ENCODE measurements at regions not wholly inside any gene's neighbourhood (a gene's known extent, or its start where the extent isn't known, plus 50 kb on each side); places are given as distances from the start of the nearest gene placed in this dataset.
"Not testable (repeated sequence)": the region's sequence is repeated elsewhere in the genome, so short reads cannot be mapped to it uniquely, and the experiment has no call there.

- DNase-seq (ENCODE audit: low read depth), result no peak
Measured at GRCh38 chr10:18735711-18736110, 76.5 kb downstream of the ARL5B start.

GRCh38 chr10:18737236-18737635 lies 78.0 kb downstream of the ARL5B start:
- DNase-seq (ENCODE audit: low read depth), result peak; percentile 22

GRCh38 chr10:18737841-18738240 lies 78.6 kb downstream of the ARL5B start:
- DNase-seq (ENCODE audit: low read depth), result peak; percentile 48

GRCh38 chr10:18738835-18739234 lies 79.6 kb downstream of the ARL5B start:
- DNase-seq (ENCODE audit: low read depth), result peak; percentile 12

GRCh38 chr10:18743926-18744325 lies 84.7 kb downstream of the ARL5B start:
- no peak for DNase-seq (ENCODE audit: low read depth)

GRCh38 chr10:18753312-18753895 lies 94.2 kb downstream of the ARL5B start:
- DNase-seq (ENCODE audit: low read depth), result no peak

GRCh38 chr10:18759575-18759974 lies 100.3 kb downstream of the ARL5B start:
- no peak for DNase-seq (ENCODE audit: low read depth)

- no peak for DNase-seq (ENCODE audit: low read depth)
Measured at GRCh38 chr10:18760836-18761235, 101.6 kb downstream of the ARL5B start.

- DNase-seq (ENCODE audit: low read depth), result no peak
Measured at GRCh38 chr10:18767981-18768380, 108.8 kb downstream of the ARL5B start.

GRCh38 chr10:18773180-18773579 lies 113.9 kb downstream of the ARL5B start:
- DNase-seq (ENCODE audit: low read depth), result no peak

GRCh38 chr10:18777258-18777657 lies 118.0 kb downstream of the ARL5B start:
- no peak for DNase-seq (ENCODE audit: low read depth)

- DNase-seq (ENCODE audit: low read depth), result no peak
Measured at GRCh38 chr10:18786478-18786877, 127.2 kb downstream of the ARL5B start.

- DNase-seq (ENCODE audit: low read depth), result peak; percentile 20
Measured at GRCh38 chr10:18793951-18794350, 134.7 kb downstream of the ARL5B start.

GRCh38 chr10:18795549-18795948 lies 136.3 kb downstream of the ARL5B start:
- no peak for DNase-seq (ENCODE audit: low read depth)

- DNase-seq (ENCODE audit: low read depth), result no peak
Measured at GRCh38 chr10:18797286-18797685, 138.1 kb downstream of the ARL5B start.

GRCh38 chr10:18822156-18822555 lies 162.9 kb downstream of the ARL5B start:
- DNase-seq (ENCODE audit: low read depth), result peak; percentile 11

GRCh38 chr10:18829259-18829658 lies 170.0 kb downstream of the ARL5B start:
- DNase-seq (ENCODE audit: low read depth), result no peak

- no peak for DNase-seq (ENCODE audit: low read depth)
Measured at GRCh38 chr10:18830277-18830676, 171.0 kb downstream of the ARL5B start.

- DNase-seq (ENCODE audit: low read depth), result not testable (repeated sequence)
Measured at GRCh38 chr10:18856623-18857022, 192.0 kb upstream of the MALRD1 start.

GRCh38 chr10:18859659-18860058 lies 188.9 kb upstream of the MALRD1 start:
- DNase-seq (ENCODE audit: low read depth), result no peak

GRCh38 chr10:18860186-18860585 lies 188.4 kb upstream of the MALRD1 start:
- no peak for DNase-seq (ENCODE audit: low read depth)

GRCh38 chr10:18860631-18861240 lies 187.9 kb upstream of the MALRD1 start:
- DNase-seq (ENCODE audit: low read depth), result no peak

GRCh38 chr10:18861382-18861781 lies 187.2 kb upstream of the MALRD1 start:
- DNase-seq (ENCODE audit: low read depth), result no peak

- DNase-seq (ENCODE audit: low read depth), result no peak
Measured at GRCh38 chr10:18866852-18867251, 181.7 kb upstream of the MALRD1 start.
